Skeletal muscle cell (primary cell): ENCODE measurements at regions not wholly inside any gene's neighbourhood (a gene's known extent, or its start where the extent isn't known, plus 50 kb on each side); places are given as distances from the start of the nearest gene placed in this dataset.
A peak's percentile ranks its signal among the peaks of the same experiment; 100 is the strongest.
"Not testable (repeated sequence)": the region's sequence is repeated elsewhere in the genome, so short reads cannot be mapped to it uniquely, and the experiment has no call there.

ENCODE experiments used
- DNase-seq: peaks from one replicate; pipeline ENCODE4 v3.0.0-alpha.2; 2010; ENCODE audit warnings: low read depth
- H3K4me3 ChIP-seq: 2 replicates; pipeline ENCODE4 v1.5.1; 2011; ENCODE audit warnings: low read depth, mild to moderate bottlenecking, control low read depth, low read length, moderate library complexity

- no peak for DNase-seq
These were observed 218.6 kb downstream of the ZNF33B start for GRCh38 chr10:42419789-42420188.

GRCh38 chr10:42380926-42381547, 257.3 kb downstream of the ZNF33B start:
- no peak overlapping the region for H3K4me3 ChIP-seq
- no peak for DNase-seq

More at GRCh38 chr10:42419789-42420188, 218.6 kb downstream of the ZNF33B start:
- H3K4me3 ChIP-seq = no peak overlapping the region

- peak overlapping the region; percentile 61 for H3K4me3 ChIP-seq
- peak; percentile 83 for DNase-seq
These were observed 270.7 kb downstream of the ZNF33B start for GRCh38 chr10:42367532-42368230.

GRCh38 chr10:42351745-42352144, 286.6 kb downstream of the ZNF33B start:
- DNase-seq = no peak
- no peak overlapping the region for H3K4me3 ChIP-seq

- not testable (repeated sequence) for H3K4me3 ChIP-seq, DNase-seq
These were observed 301.6 kb downstream of the ZNF33B start for GRCh38 chr10:42336593-42337337.

- H3K4me3 ChIP-seq, DNase-seq: not testable (repeated sequence)
These were observed 302.6 kb downstream of the ZNF33B start for GRCh38 chr10:42335653-42336296.

GRCh38 chr10:42304341-42304740, 334.0 kb downstream of the ZNF33B start:
- no peak overlapping the region for H3K4me3 ChIP-seq
- DNase-seq = no peak

- not testable (repeated sequence) for H3K4me3 ChIP-seq, DNase-seq
These were observed 356.5 kb downstream of the ZNF33B start for GRCh38 chr10:42281896-42282295.

GRCh38 chr10:42269788-42270187, 368.6 kb downstream of the ZNF33B start:
- not testable (repeated sequence) for DNase-seq, H3K4me3 ChIP-seq

GRCh38 chr10:42263259-42263658, 375.1 kb downstream of the ZNF33B start:
- DNase-seq, H3K4me3 ChIP-seq: not testable (repeated sequence)

- not testable (repeated sequence) for DNase-seq, H3K4me3 ChIP-seq
These were observed 395.4 kb downstream of the ZNF33B start for GRCh38 chr10:42243002-42243401.

- H3K4me3 ChIP-seq = no peak overlapping the region
- DNase-seq = no peak
These were observed 396.1 kb downstream of the ZNF33B start for GRCh38 chr10:42242135-42242805.

GRCh38 chr10:42236401-42236800, 402.0 kb downstream of the ZNF33B start:
- not testable (repeated sequence) for DNase-seq, H3K4me3 ChIP-seq

GRCh38 chr10:42235736-42236135, 402.6 kb downstream of the ZNF33B start:
- H3K4me3 ChIP-seq, DNase-seq: not testable (repeated sequence)

- not testable (repeated sequence) for H3K4me3 ChIP-seq, DNase-seq
These were observed 403.1 kb downstream of the ZNF33B start for GRCh38 chr10:42235241-42235640.

GRCh38 chr10:42234506-42234905, 403.9 kb downstream of the ZNF33B start:
- not testable (repeated sequence) for DNase-seq, H3K4me3 ChIP-seq

GRCh38 chr10:42233461-42234206, 404.7 kb downstream of the ZNF33B start:
- DNase-seq, H3K4me3 ChIP-seq: not testable (repeated sequence)

GRCh38 chr10:42232955-42233354, 405.4 kb downstream of the ZNF33B start:
- not testable (repeated sequence) for H3K4me3 ChIP-seq, DNase-seq

- DNase-seq, H3K4me3 ChIP-seq: not testable (repeated sequence)
These were observed 407.6 kb downstream of the ZNF33B start for GRCh38 chr10:42230812-42231211.
